Left lobe of liver (tissue), 2 donors: ENCODE measurements at regions not wholly inside any gene's neighbourhood (a gene's known extent, or its start where the extent isn't known, plus 50 kb on each side); places are given as distances from the start of the nearest gene placed in this dataset.
"Not testable (repeated sequence)": the region's sequence is repeated elsewhere in the genome, so short reads cannot be mapped to it uniquely, and the experiment has no call there.

ENCODE experiments used
- ATAC-seq: fragments of 200-7000 bp; cut with Tn5 transposase; one replicate; pipeline ENCODE4 v1.9.1; 2020; ENCODE audit warnings: mild to moderate bottlenecking, moderate library complexity
- DNase-seq: peaks from one replicate; pipeline ENCODE4 v3.0.0-alpha.2; 2020; ENCODE audit warnings: low spot score
- donor health status: DM: no; HTN: no; CAD: no; lungs with moderate emphysema.
- donor health status: DM: no; HTN: yes; CAD: no.

GRCh38 chr15:47885920-47886319, 168.6 kb downstream of the SEMA6D start:
- DNase-seq (no peak), ATAC-seq (no peak)

GRCh38 chr15:47887241-47887800, 170.0 kb downstream of the SEMA6D start:
- no peak for DNase-seq
- ATAC-seq: no peak

- ATAC-seq (no peak), DNase-seq (no peak)
These were observed 171.2 kb downstream of the SEMA6D start for GRCh38 chr15:47888385-47889100.

- no peak for ATAC-seq
These were observed 173.3 kb downstream of the SEMA6D start for GRCh38 chr15:47890397-47891150.

GRCh38 chr15:47897525-47897924, 180.2 kb downstream of the SEMA6D start:
- no peak for DNase-seq
- no peak for ATAC-seq

More at GRCh38 chr15:47890397-47891150, 173.3 kb downstream of the SEMA6D start:
- DNase-seq: no peak

- DNase-seq (no peak), ATAC-seq (no peak)
These were observed 183.4 kb downstream of the SEMA6D start for GRCh38 chr15:47900751-47901150.

GRCh38 chr15:47903368-47903767, 186.1 kb downstream of the SEMA6D start:
- DNase-seq (no peak), ATAC-seq (no peak)

GRCh38 chr15:47908486-47908885, 191.2 kb downstream of the SEMA6D start:
- ATAC-seq (no peak), DNase-seq (no peak)

- no peak for ATAC-seq
These were observed 191.8 kb downstream of the SEMA6D start for GRCh38 chr15:47908950-47909670.

GRCh38 chr15:47912910-47913309, 195.6 kb downstream of the SEMA6D start:
- not testable (repeated sequence) for DNase-seq, ATAC-seq

More at GRCh38 chr15:47908950-47909670, 191.8 kb downstream of the SEMA6D start:
- no peak for DNase-seq

GRCh38 chr15:47917881-47918280, 200.6 kb downstream of the SEMA6D start:
- ATAC-seq: no peak
- DNase-seq: no peak

- no peak for ATAC-seq
These were observed 201.6 kb downstream of the SEMA6D start for GRCh38 chr15:47918877-47919276.

GRCh38 chr15:47924381-47924780, 196.4 kb upstream of the SLC24A5 start:
- no peak for ATAC-seq
- DNase-seq: no peak

More at GRCh38 chr15:47918877-47919276, 201.6 kb downstream of the SEMA6D start:
- DNase-seq: no peak

GRCh38 chr15:47929138-47929803, 191.5 kb upstream of the SLC24A5 start:
- ATAC-seq: no peak
- DNase-seq: no peak

GRCh38 chr15:47932261-47932660, 188.5 kb upstream of the SLC24A5 start:
- DNase-seq (no peak), ATAC-seq (no peak)

- no peak for ATAC-seq
- no peak for DNase-seq
These were observed 187.7 kb upstream of the SLC24A5 start for GRCh38 chr15:47932951-47933641.

- ATAC-seq: no peak
- DNase-seq: no peak
These were observed 186.9 kb upstream of the SLC24A5 start for GRCh38 chr15:47933865-47934264.

GRCh38 chr15:47934342-47934741, 186.4 kb upstream of the SLC24A5 start:
- ATAC-seq (no peak), DNase-seq (no peak)

- ATAC-seq (no peak), DNase-seq (no peak)
These were observed 183.0 kb upstream of the SLC24A5 start for GRCh38 chr15:47937834-47938233.

- ATAC-seq (no peak), DNase-seq (no peak)
These were observed 176.0 kb upstream of the SLC24A5 start for GRCh38 chr15:47944637-47945288.
